ENCODE measurements at regions not wholly inside any gene's neighbourhood (a gene's known extent, or its start where the extent isn't known, plus 50 kb on each side); places are given as distances from the start of the nearest gene placed in this dataset.

GRCh38 chr13:111534751-111535522 lies 214.5 kb downstream of the TEX29 start:
- DNase-seq (ENCODE audit: low spot score), result no peak
- peaks cover 6% of the 10 kb centered on the region for H3K27me3 Mint-ChIP-seq (ENCODE audit: unreplicated experiment)
- H3K27ac Mint-ChIP-seq (ENCODE audit: unreplicated experiment), result no peak overlapping the region
- H3K4me3 Mint-ChIP-seq (ENCODE audit: unreplicated experiment), result peak overlapping the region; percentile 49
- H3K4me1 Mint-ChIP-seq (ENCODE audit: unreplicated experiment), result peaks cover 6% of the 10 kb centered on the region
- H3K9me3 Mint-ChIP-seq (ENCODE audit: unreplicated experiment), result no peaks in the 10 kb centered on the region
- H3K36me3 Mint-ChIP-seq (ENCODE audit: low read depth, unreplicated experiment), result no peaks in the 10 kb centered on the region
- no peak for TF ChIP-seq CTCF (IDR thresholded peaks at IDR 0.05; ENCODE audit: unreplicated experiment)

GRCh38 chr13:111535523-111535811 lies 215.0 kb downstream of the TEX29 start:
- H3K27ac Mint-ChIP-seq (ENCODE audit: unreplicated experiment), result no peak overlapping the region
- H3K36me3 Mint-ChIP-seq (ENCODE audit: low read depth, unreplicated experiment), result no peaks in the 10 kb centered on the region
- peaks cover 6% of the 10 kb centered on the region for H3K4me1 Mint-ChIP-seq (ENCODE audit: unreplicated experiment)
- no peak for DNase-seq (ENCODE audit: low spot score)
- TF ChIP-seq CTCF (IDR thresholded peaks at IDR 0.05; ENCODE audit: unreplicated experiment), result no peak
- H3K9me3 Mint-ChIP-seq (ENCODE audit: unreplicated experiment), result no peaks in the 10 kb centered on the region
- H3K27me3 Mint-ChIP-seq (ENCODE audit: unreplicated experiment), result peaks cover 6% of the 10 kb centered on the region
- no peak overlapping the region for H3K4me3 Mint-ChIP-seq (ENCODE audit: unreplicated experiment)

GRCh38 chr13:111536075-111536642 lies 215.7 kb downstream of the TEX29 start:
- DNase-seq (ENCODE audit: low spot score), result no peak
- no peak for TF ChIP-seq CTCF (IDR thresholded peaks at IDR 0.05; ENCODE audit: unreplicated experiment)
- H3K27me3 Mint-ChIP-seq (ENCODE audit: unreplicated experiment), result peaks cover 9% of the 10 kb centered on the region
- H3K27ac Mint-ChIP-seq (ENCODE audit: unreplicated experiment), result no peak overlapping the region
- no peaks in the 10 kb centered on the region for H3K36me3 Mint-ChIP-seq (ENCODE audit: low read depth, unreplicated experiment)
- no peak overlapping the region for H3K4me3 Mint-ChIP-seq (ENCODE audit: unreplicated experiment)
- H3K4me1 Mint-ChIP-seq (ENCODE audit: unreplicated experiment), result peaks cover 6% of the 10 kb centered on the region
- no peaks in the 10 kb centered on the region for H3K9me3 Mint-ChIP-seq (ENCODE audit: unreplicated experiment)

GRCh38 chr13:111537115-111537728 lies 216.8 kb downstream of the TEX29 start:
- H3K4me1 Mint-ChIP-seq (ENCODE audit: unreplicated experiment), result peaks cover 6% of the 10 kb centered on the region
- peaks cover 9% of the 10 kb centered on the region for H3K27me3 Mint-ChIP-seq (ENCODE audit: unreplicated experiment)
- H3K4me3 Mint-ChIP-seq (ENCODE audit: unreplicated experiment), result no peak overlapping the region
- H3K27ac Mint-ChIP-seq (ENCODE audit: unreplicated experiment), result no peak overlapping the region
- no peak for TF ChIP-seq CTCF (IDR thresholded peaks at IDR 0.05; ENCODE audit: unreplicated experiment)
- no peaks in the 10 kb centered on the region for H3K36me3 Mint-ChIP-seq (ENCODE audit: low read depth, unreplicated experiment)
- no peaks in the 10 kb centered on the region for H3K9me3 Mint-ChIP-seq (ENCODE audit: unreplicated experiment)
- no peak for DNase-seq (ENCODE audit: low spot score)
